ENCODE measurements at regions not wholly inside any gene's neighbourhood (a gene's known extent, or its start where the extent isn't known, plus 50 kb on each side); places are given as distances from the start of the nearest gene placed in this dataset.

DNA sequence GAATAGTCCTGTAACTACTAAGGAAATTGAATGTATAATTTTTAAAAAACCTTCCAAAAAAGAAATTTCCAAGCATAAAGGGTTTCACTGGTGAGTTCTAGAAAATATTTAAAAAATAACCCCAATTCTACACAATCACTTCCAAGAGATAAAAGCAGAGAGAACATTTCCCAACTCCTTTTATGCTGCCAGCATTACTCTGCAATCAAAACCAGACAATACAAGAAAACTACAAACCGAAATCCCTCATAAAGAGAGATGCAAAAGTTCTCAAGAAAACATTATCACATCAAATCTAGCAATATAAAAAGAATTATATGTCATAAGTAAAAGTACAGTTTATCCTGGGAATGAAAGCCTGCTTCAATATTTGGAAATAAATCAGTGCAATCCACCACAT is 84.8 kb downstream of the OAT start:
- Histone ChIP-seq H3K4me2 (ENCODE audit: control insufficient read depth, extremely low read depth, insufficient read depth, low read depth, low read length) (no peak overlapping the region), H3K4me1 (ENCODE audit: control insufficient read depth, extremely low read depth, insufficient read depth, low read length) (peaks cover under 1% of the 10 kb centered on the region), H3K9ac (ENCODE audit: control insufficient read depth, extremely low read depth, insufficient read depth, low read length) (no peak overlapping the region), H3K9me3 (ENCODE audit: control insufficient read depth, low read depth, low read length) (no peaks in the 10 kb centered on the region), H3K36me3 (ENCODE audit: control insufficient read depth in 2 of 2, extremely low read depth in 1 of 2, insufficient read depth in 2 of 2, low read length in 2 of 2) (no peaks in the 10 kb centered on the region), H3K79me2 (ENCODE audit: control insufficient read depth, insufficient read depth, low read length) (no peaks in the 10 kb centered on the region), H3K4me3 (ENCODE audit: control insufficient read depth in 2 of 3, extremely low read depth in 1 of 3, insufficient read depth in 2 of 3, low read depth in 1 of 3, low read length in 3 of 3) (no peak overlapping the region), H3K27me3 (ENCODE audit: control insufficient read depth, extremely low read depth, insufficient read depth, low read length) (no peaks in the 10 kb centered on the region), H3K9me1 (ENCODE audit: control insufficient read depth, extremely low read depth, insufficient read depth, low read length) (no peaks in the 10 kb centered on the region), H4K20me1 (ENCODE audit: control insufficient read depth, extremely low read depth, insufficient read depth, low read length) (no peaks in the 10 kb centered on the region), H3K27ac (ENCODE audit: control insufficient read depth, insufficient read depth, low read length) (no peak overlapping the region), H2AFZ (ENCODE audit: control insufficient read depth, low read length) (no peak overlapping the region)
- no peak for FAIRE-seq
- dilution Hi-C loops (cut with MboI; ENCODE audit: extremely low pct_ligation_motif_present, low sequenced_read_pairs), result no loop called here
- DNase-seq (ENCODE audit: low read depth, low spot score), result no peak
- TF ChIP-seq EZH2 (IDR thresholded peaks at IDR 0.05; ENCODE audit: low read length) (no peak), CTCF (optimal IDR thresholded peaks at IDR 0.05 in 1 of 3, IDR thresholded peaks at IDR 0.05 in 1 of 3, conservative IDR thresholded peaks at IDR 0.05 in 1 of 3; ENCODE audit: extremely low read depth in 1 of 3, insufficient read depth in 2 of 3, low read length in 3 of 3) (no peak)

GRCh38 chr10:124332426-124332825 is 86.3 kb downstream of the OAT start:
- Histone ChIP-seq H3K9me3 (ENCODE audit: control insufficient read depth, low read depth, low read length) (no peaks in the 10 kb centered on the region), H4K20me1 (ENCODE audit: control insufficient read depth, extremely low read depth, insufficient read depth, low read length) (no peaks in the 10 kb centered on the region), H3K36me3 (ENCODE audit: control insufficient read depth in 2 of 2, extremely low read depth in 1 of 2, insufficient read depth in 2 of 2, low read length in 2 of 2) (no peaks in the 10 kb centered on the region), H3K9me1 (ENCODE audit: control insufficient read depth, extremely low read depth, insufficient read depth, low read length) (no peaks in the 10 kb centered on the region), H3K4me3 (ENCODE audit: control insufficient read depth in 2 of 3, extremely low read depth in 1 of 3, insufficient read depth in 2 of 3, low read depth in 1 of 3, low read length in 3 of 3) (no peak overlapping the region), H3K9ac (ENCODE audit: control insufficient read depth, extremely low read depth, insufficient read depth, low read length) (no peak overlapping the region), H3K4me2 (ENCODE audit: control insufficient read depth, extremely low read depth, insufficient read depth, low read depth, low read length) (no peak overlapping the region), H2AFZ (ENCODE audit: control insufficient read depth, low read length) (no peak overlapping the region), H3K27ac (ENCODE audit: control insufficient read depth, insufficient read depth, low read length) (no peak overlapping the region), H3K27me3 (ENCODE audit: control insufficient read depth, extremely low read depth, insufficient read depth, low read length) (no peaks in the 10 kb centered on the region), H3K79me2 (ENCODE audit: control insufficient read depth, insufficient read depth, low read length) (no peaks in the 10 kb centered on the region), H3K4me1 (ENCODE audit: control insufficient read depth, extremely low read depth, insufficient read depth, low read length) (no peaks in the 10 kb centered on the region)
- no peak for DNase-seq (ENCODE audit: low read depth, low spot score)
- dilution Hi-C loops (cut with MboI; ENCODE audit: extremely low pct_ligation_motif_present, low sequenced_read_pairs), result no loop called here
- TF ChIP-seq CTCF (optimal IDR thresholded peaks at IDR 0.05 in 1 of 3, IDR thresholded peaks at IDR 0.05 in 1 of 3, conservative IDR thresholded peaks at IDR 0.05 in 1 of 3; ENCODE audit: extremely low read depth in 1 of 3, insufficient read depth in 2 of 3, low read length in 3 of 3) (no peak), EZH2 (IDR thresholded peaks at IDR 0.05; ENCODE audit: low read length) (no peak)
- FAIRE-seq, result no peak
